ENCODE measurements at regions not wholly inside any gene's neighbourhood (a gene's known extent, or its start where the extent isn't known, plus 50 kb on each side); places are given as distances from the start of the nearest gene placed in this dataset.

GRCh38 chr18:44518091-44518615, 162.5 kb upstream of the SETBP1 start:
- DNase-seq (ENCODE audit: low spot score) (no peak), ATAC-seq (no peak)

- ATAC-seq (no peak), DNase-seq (ENCODE audit: low spot score) (no peak)
Observed at GRCh38 chr18:44518666-44519065, 162.0 kb upstream of the SETBP1 start.

DNA sequence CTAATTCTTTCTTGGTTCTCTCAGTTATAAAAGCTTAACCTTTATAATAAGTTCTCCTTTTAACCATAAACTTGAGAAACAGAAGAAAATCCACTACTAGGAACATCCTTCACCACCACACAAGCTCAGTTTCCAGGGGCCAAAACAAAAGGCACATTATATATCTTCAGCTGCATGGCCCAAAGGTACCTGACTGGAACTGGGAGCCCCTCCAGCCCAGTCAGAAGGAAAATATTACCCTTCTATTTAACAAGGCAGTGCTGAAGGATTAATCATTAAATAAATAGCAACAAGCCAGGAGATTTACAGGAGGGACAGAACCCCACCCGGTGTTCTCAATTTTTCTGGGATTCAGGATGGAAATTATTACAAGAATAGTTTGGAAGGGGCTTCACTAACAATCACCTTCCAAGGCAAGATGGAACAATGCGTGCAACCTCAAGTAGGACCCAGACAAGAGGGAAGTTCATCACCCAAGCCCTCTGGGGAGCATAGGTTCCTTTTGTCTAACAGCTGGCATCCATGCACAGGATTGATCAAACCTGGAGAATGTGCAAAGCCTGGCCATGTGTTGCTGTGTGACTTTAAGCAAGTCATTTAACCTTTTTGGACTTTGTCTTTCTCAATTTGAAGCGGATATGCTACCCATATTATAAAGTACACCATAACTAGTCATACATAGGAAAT, 159.6 kb upstream of the SETBP1 start:
- no peak for ATAC-seq
- DNase-seq (ENCODE audit: low spot score): no peak

DNA sequence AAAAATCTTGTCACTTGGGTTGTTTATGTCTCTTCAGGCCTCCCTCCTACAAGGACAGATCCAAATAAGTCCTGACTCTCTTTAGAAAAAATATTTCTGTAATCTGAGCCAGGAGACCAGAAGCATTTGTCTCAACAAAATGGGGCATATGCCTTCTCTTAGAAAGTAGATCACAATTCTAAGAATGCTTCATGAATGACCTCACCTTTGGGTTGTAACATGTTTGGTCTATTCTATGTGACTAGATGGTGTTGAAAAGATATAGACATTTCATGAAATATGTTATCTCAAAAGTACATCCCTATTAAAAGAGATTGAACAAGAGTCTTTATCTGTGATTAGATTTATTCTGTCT, 159.0 kb upstream of the SETBP1 start:
- ATAC-seq: no peak
- DNase-seq (ENCODE audit: low spot score): no peak

DNA sequence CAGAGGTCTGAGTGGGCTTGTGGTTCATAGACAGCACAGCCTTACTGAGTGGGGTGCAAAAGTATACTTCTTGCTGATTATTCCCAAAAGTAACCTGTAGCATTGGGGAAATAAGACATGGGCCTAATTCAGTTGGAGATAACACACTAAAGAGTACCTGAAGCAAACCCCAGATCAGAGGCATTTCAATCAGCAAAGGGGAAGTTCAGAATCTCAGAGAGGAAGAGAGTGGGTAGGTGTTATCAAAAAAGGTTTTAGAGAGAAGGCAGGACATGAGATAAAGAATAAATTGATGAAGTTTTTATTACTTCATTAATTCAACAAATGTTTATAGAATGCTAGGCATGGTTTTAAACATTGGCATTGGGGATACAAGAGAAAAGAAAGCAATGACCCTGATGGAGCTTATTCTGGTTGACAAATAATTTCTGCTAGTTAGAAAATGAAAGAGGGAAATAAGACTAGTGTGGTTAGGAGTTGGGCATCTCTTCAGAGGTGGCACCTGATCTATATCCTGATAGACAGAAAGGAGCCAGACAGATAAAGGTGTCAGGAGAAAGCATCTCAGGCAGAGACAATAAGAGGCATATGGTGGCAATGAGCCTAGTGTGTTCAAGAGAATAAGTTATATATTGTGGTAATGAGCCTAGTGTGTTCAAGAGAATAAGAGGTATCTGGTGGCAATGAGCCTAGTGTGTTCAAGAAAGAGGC, 153.8 kb upstream of the SETBP1 start:
- DNase-seq (ENCODE audit: low spot score) (no peak), ATAC-seq (no peak)

- ATAC-seq: no peak
- no peak for DNase-seq (ENCODE audit: low spot score)
Observed at GRCh38 chr18:44533071-44533470, 147.6 kb upstream of the SETBP1 start.

DNA sequence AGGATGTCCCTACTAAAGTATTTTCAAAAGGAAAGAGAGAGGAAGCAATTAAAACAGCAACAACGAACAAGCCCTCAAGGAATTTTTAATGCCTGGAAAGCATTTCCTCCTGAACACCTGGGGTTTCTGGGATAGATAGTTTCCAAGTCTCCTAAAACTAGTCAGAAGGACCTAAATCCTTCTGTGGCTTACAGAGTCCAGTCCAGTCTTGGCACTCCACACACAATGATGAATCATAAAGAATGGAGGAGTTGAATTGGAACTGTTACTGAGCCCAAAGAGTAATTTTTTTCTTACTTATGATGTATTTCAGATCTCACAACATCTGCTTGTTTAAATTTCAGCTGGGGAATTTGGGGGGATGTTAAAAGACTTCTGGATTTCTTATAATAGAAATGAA, 144.6 kb upstream of the SETBP1 start:
- DNase-seq (ENCODE audit: low spot score) (no peak), ATAC-seq (no peak)

DNA sequence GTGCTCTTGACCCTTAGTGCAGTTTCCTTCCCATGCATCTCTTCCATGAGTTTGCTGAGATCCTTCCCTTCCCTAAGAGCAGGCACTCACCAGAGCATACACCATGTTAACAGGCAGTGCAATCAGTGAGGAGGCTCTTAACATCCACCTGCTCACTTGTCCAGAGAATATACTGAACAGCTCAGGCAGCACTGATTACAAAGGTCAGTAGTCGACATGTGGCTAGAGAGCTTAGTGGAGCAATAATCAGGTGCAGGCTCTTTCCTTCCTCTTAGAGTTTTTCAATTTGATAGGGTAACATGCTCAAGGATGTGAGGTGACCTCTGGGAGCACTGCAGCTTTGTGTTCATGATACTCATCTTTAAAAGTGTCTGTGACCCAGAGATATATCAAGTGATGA, 144.1 kb upstream of the SETBP1 start:
- no peak for ATAC-seq
- no peak for DNase-seq (ENCODE audit: low spot score)

DNA sequence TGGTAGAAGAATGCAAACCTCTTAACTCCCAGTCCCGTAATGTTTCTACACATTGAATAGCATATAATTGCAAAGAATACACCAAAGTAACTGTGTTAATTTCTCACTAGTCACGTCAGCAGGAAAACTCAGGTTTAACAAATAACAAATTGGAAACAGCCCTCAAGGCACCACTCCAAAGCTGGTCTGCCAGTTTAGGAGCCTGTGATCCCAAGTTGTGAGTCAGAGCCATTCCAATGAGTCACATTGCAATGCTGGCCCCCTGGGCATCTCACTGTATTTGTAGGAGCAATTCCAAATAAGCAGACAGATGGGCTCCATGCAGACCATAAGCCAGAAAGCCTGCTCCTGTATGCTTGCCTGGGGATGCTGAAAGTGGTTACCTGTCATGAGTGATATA, 143.2 kb upstream of the SETBP1 start:
- ATAC-seq (no peak), DNase-seq (ENCODE audit: low spot score) (no peak)

DNA sequence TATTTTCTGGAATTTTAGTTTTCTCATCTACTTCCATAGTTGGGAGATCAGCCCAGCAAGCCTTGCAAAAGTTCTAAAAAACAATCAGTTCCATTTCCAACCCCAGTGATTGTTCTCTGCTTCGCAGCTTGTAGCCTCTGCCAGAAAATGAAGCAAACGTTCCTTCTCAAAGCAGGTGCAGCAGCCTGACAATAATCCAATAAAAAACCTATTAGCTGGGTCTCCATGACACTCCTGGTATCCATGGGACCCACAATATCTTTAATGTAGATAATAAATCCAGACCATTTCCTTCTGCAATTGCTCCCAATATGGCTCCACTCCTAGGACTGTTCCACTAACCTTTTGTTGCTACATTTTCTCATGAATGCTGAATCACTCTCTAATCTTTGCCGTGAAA, 140.8 kb upstream of the SETBP1 start:
- no peak for ATAC-seq

DNA sequence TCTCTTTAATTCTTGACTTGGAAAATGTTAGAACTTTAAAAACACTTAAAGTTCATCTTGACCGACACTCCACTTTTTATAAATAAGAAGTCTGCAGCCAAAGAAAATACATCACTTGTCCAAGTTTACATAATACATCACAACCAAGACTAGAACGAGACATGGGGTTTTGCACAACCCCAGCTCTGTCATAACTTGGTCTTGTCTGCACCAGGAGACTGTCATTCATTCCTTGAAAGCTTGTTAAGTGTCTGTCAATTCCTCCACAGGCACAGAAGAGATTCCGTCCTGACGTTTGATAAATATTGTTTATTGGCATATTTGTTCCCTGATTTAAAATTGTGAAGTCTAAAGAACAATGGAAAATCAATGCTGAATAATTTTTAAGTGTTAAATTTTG, 139.5 kb upstream of the SETBP1 start:
- ATAC-seq: no peak
- no peak for DNase-seq (ENCODE audit: low spot score)

More for the DNA sequence above, 140.8 kb upstream of the SETBP1 start:
- no peak for DNase-seq (ENCODE audit: low spot score)

- ATAC-seq: no peak
- DNase-seq (ENCODE audit: low spot score): no peak
Observed at GRCh38 chr18:44541781-44542180, 138.9 kb upstream of the SETBP1 start.

DNA sequence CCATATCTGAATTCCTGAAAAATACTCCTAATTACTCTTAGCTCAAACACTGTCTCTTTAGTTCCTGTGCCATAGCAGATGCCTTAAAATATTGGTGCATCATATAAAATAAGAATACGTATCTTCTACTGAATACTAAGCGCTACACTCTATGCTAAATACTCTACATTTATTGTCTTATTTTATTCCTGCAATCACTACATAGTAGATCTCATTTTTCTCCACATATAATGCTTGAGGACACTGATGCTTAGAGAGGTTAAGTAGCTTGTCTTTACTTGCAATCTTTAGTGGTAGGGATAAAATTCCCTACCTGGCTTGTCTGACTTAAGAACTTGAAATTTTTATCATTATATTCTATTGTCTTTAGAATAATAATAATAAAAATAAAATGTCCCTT, 137.3 kb upstream of the SETBP1 start:
- no peak for ATAC-seq

DNA sequence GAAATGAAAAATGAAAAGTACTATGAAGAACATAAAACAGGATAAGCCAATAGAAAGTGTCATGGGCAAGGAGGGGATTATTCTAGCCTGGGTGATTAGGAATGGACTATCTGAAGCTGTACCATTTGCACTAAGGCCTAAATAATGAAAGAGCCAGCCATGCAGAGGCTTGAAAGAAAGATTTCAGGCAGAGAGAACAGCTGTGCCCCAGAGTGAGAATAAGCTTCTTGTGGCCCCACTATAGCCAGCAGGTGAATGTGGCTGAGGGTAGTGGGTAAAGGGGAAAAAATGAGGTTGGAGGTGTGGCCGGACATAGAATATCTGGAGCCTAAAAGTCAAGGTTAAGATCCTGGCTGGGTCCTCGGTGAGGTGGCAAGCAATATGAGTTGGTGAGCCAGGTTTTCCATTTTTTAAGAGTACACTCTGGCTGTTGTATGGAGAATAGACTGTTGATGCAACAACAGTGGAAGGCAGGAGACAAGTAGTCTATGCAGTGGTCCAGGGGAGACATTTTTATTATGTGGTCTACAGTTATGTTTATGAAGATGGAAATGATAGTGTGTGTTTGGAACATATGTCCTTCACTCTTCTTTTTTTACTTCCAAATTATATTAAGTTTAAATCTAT, 135.2 kb upstream of the SETBP1 start:
- ATAC-seq (no peak), DNase-seq (ENCODE audit: low spot score) (no peak)

More for the DNA sequence above, 137.3 kb upstream of the SETBP1 start:
- no peak for DNase-seq (ENCODE audit: low spot score)

- DNase-seq (ENCODE audit: low spot score) (no peak), ATAC-seq (no peak)
Observed at GRCh38 chr18:44546954-44547353, 133.7 kb upstream of the SETBP1 start.

DNA sequence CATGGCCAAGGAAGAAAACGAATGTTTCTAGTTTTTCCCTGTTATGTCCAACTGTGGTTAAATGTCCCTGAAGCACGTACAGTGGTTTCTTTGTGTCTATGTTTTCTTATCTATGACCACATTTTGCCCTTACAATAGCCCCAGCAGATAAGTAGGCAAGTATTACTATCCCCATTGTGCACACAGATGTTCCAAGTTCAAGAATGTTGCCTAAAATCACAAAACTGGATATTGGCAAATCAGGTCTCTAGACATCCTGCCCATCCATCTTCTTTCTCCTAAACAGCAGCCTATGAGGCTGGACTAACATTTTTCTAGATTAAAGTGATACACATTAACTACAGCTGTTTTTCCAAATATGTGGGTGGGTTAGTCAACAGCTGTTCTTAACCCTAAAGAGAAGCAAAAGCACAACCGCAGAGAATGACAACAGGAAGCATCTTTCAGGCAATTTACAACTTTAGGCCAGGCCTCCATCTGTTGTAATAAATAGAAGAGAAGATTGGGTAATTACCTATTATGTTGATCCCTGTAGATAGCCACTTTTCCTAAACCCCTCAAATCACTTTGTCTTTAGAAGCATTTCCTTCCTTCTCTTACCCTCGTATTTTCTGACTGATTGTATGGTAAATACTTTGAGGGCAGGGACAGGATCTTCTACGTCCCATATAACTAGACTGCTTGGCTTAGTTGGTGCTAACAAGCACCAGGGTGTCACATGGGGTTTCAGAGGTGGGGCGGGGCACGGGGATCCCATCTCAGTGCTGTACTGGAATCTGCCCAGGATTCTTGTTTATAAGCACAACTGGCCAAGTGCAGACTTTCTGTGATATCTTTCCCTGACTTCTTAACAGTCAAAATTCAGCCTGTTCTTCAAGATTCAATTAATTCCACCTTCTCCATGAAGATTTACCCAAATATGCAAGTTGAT, 132.1 kb upstream of the SETBP1 start:
- DNase-seq (ENCODE audit: low spot score) (no peak), ATAC-seq (no peak)

DNA sequence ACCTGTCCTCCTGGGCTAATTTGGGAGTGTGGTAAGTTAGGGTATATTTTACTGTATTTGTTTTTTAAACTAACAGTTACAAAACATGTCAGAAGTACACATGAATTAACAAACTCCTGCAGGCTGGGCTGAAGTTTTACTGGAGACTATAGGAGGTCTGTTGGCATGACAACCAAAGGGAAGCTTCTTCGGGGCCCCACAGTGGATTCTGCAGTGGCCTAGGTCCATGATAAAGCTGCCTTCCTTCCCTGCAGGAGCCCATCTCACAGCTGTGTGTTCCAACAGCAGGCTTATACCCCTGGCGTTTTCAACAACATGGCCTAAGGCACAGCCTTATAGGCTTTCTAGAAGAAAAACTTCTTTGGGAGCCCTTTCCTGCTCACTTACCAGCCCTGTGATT, 128.0 kb upstream of the SETBP1 start:
- no peak for ATAC-seq
- DNase-seq (ENCODE audit: low spot score): no peak

GRCh38 chr18:44556296-44556695, 124.4 kb upstream of the SETBP1 start:
- ATAC-seq (no peak), DNase-seq (ENCODE audit: low spot score) (no peak)

GRCh38 chr18:44557616-44558151, 123.0 kb upstream of the SETBP1 start:
- DNase-seq (ENCODE audit: low spot score) (no peak), ATAC-seq (no peak)

DNA sequence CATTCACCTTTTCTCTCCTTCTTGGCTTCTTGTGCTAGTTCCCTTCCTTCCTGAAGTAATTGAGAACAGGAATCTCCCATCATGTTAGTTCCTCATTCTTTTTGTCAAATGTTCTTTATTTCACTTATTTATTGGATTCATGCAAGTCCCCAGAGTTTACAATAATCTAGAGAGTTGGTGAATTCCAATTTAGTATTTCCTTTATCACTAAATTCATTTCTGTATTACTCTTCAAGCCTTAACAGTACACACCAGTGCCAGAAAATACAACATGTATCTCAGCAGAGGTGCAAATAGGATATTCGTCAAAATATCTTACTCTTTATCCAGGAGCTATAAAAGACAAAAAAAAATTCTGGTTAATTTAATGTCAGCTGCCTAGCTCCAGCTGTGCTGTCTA, 121.9 kb upstream of the SETBP1 start:
- ATAC-seq (no peak), DNase-seq (ENCODE audit: low spot score) (no peak)

DNA sequence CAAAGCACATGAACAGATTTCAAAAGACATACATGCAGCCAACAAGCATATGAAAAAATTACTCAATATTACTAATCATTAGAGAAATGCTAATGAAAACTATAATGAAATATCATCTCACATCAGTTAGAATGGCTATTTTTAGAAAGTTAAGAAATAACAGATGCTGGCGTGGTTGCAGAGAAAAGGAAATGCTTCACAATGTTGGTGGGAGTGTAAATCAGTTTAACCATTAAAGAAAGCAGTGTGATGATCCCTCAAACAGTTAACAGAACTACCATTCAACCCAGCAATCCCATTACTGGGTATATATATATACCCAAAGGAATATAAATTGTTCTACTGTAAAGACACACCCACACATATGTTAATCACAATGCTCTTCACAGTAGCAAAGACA, 117.7 kb upstream of the SETBP1 start:
- DNase-seq (ENCODE audit: low spot score) (no peak), ATAC-seq (no peak)

All from left lobe of liver (tissue), 2 donors.